ENCODE measurements at regions not wholly inside any gene's neighbourhood (a gene's known extent, or its start where the extent isn't known, plus 50 kb on each side); places are given as distances from the start of the nearest gene placed in this dataset.

DNA sequence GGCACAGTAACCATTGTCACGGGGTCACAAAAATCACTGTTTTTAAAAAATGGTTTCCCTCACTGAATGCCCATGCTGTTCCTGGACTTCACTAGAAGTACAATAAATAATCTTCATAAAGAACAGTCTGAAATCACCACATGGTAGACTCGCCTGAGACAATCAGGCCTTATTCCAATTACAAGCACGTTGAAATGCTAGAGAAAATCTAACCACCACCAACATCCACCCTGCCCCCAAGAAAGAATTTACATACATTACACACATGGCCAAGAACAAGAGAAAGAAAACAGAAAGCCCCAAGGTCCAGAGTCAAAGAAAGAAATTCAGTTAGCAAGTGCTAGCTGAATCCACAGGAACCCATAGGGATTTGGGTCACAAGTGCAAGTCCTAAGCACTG, 107.0 kb upstream of the ERG start:
- H3K36me3 ChIP-seq (ENCODE audit: control insufficient read depth in 2 of 2, insufficient read depth in 1 of 2, low read length in 2 of 2): no peaks in the 10 kb centered on the region
- no peak overlapping the region for H3K4me3 ChIP-seq (ENCODE audit: low read depth, low read length)
- ChIA-PET POLR2A (no interaction called here), CTCF (interaction anchor here (1.0 kb wide), 1 partner anchor 9 kb away, joined by 3 read pairs; no protein-coding TSS in a partner anchor)
- TF ChIP-seq ZNF747 (tag by site-specific recombination; IDR thresholded peaks at IDR 0.05) (no peak), ZNF707 (tag by site-specific recombination; IDR thresholded peaks at IDR 0.05) (no peak), ZFP3 (tag by site-specific recombination; IDR thresholded peaks at IDR 0.05; ENCODE audit: low read depth) (no peak), ZNF184 (tag by site-specific recombination; IDR thresholded peaks at IDR 0.05) (no peak), ZNF354C (tag by site-specific recombination; IDR thresholded peaks at IDR 0.05; ENCODE audit: borderline replicate concordance, low read depth) (no peak), ZNF621 (tag by site-specific recombination; IDR thresholded peaks at IDR 0.05) (no peak), ZNF48 (tag by site-specific recombination; IDR thresholded peaks at IDR 0.05) (no peak), SALL2 (tag by site-specific recombination; IDR thresholded peaks at IDR 0.05; ENCODE audit: borderline replicate concordance) (no peak), GLIS1 (tag by site-specific recombination; IDR thresholded peaks at IDR 0.05) (no peak), ZNF791 (tag by site-specific recombination; IDR thresholded peaks at IDR 0.05) (no peak)
- TF ChIP-seq, protein P1, sequence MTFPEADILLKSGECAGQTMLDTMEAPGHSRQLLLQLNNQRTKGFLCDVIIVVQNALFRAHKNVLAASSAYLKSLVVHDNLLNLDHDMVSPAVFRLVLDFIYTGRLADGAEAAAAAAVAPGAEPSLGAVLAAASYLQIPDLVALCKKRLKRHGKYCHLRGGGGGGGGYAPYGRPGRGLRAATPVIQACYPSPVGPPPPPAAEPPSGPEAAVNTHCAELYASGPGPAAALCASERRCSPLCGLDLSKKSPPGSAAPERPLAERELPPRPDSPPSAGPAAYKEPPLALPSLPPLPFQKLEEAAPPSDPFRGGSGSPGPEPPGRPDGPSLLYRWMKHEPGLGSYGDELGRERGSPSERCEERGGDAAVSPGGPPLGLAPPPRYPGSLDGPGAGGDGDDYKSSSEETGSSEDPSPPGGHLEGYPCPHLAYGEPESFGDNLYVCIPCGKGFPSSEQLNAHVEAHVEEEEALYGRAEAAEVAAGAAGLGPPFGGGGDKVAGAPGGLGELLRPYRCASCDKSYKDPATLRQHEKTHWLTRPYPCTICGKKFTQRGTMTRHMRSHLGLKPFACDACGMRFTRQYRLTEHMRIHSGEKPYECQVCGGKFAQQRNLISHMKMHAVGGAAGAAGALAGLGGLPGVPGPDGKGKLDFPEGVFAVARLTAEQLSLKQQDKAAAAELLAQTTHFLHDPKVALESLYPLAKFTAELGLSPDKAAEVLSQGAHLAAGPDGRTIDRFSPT (tag by site-specific recombination; IDR thresholded peaks at IDR 0.05): no peak
- TF ChIP-seq, protein P2, sequence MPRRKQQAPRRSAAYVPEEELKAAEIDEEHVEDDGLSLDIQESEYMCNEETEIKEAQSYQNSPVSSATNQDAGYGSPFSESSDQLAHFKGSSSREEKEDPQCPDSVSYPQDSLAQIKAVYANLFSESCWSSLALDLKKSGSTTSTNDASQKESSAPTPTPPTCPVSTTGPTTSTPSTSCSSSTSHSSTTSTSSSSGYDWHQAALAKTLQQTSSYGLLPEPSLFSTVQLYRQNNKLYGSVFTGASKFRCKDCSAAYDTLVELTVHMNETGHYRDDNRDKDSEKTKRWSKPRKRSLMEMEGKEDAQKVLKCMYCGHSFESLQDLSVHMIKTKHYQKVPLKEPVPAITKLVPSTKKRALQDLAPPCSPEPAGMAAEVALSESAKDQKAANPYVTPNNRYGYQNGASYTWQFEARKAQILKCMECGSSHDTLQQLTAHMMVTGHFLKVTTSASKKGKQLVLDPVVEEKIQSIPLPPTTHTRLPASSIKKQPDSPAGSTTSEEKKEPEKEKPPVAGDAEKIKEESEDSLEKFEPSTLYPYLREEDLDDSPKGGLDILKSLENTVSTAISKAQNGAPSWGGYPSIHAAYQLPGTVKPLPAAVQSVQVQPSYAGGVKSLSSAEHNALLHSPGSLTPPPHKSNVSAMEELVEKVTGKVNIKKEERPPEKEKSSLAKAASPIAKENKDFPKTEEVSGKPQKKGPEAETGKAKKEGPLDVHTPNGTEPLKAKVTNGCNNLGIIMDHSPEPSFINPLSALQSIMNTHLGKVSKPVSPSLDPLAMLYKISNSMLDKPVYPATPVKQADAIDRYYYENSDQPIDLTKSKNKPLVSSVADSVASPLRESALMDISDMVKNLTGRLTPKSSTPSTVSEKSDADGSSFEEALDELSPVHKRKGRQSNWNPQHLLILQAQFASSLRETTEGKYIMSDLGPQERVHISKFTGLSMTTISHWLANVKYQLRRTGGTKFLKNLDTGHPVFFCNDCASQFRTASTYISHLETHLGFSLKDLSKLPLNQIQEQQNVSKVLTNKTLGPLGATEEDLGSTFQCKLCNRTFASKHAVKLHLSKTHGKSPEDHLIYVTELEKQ (tag by site-specific recombination; IDR thresholded peaks at IDR 0.05; ENCODE audit: borderline replicate concordance): no peak
- no peaks in the 10 kb centered on the region for H3K4me1 ChIP-seq (ENCODE audit: control insufficient read depth, insufficient read depth, low read length)
- H3K27ac ChIP-seq (ENCODE audit: extremely low read depth, low read depth, low read length): no peak overlapping the region
- no peaks in the 10 kb centered on the region for H3K9me3 ChIP-seq (ENCODE audit: control insufficient read depth, insufficient read depth, low read depth, low read length)

DNA sequence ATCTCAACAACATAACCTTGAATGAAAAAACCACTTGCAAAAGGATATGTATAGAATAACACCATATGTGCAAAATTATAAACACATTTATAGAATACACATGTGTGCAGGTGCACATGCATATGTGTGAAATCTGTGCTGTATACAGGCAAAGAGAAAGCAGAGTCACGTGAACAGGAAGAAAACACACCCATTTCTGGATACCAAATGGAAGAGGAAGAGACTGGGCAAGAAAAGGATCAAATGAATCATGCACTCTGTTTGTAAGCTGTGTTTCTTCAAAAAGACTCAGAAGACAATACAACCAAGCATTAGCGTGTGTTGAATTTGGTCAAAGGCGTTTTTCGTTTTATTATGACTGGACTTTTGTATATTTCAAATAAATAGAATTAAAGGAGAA, 111.3 kb upstream of the ERG start:
- ChIA-PET POLR2A (no interaction called here), CTCF (no interaction called here)
- H3K27ac ChIP-seq (ENCODE audit: extremely low read depth, low read depth, low read length): no peak overlapping the region
- TF ChIP-seq, protein P3, sequence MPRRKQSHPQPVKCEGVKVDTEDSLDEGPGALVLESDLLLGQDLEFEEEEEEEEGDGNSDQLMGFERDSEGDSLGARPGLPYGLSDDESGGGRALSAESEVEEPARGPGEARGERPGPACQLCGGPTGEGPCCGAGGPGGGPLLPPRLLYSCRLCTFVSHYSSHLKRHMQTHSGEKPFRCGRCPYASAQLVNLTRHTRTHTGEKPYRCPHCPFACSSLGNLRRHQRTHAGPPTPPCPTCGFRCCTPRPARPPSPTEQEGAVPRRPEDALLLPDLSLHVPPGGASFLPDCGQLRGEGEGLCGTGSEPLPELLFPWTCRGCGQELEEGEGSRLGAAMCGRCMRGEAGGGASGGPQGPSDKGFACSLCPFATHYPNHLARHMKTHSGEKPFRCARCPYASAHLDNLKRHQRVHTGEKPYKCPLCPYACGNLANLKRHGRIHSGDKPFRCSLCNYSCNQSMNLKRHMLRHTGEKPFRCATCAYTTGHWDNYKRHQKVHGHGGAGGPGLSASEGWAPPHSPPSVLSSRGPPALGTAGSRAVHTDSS (tag by site-specific recombination; IDR thresholded peaks at IDR 0.05): no peak
- no peak for TF ChIP-seq ZSCAN30 (tag by site-specific recombination; IDR thresholded peaks at IDR 0.05)
- TF ChIP-seq ZNF404 (tag by site-specific recombination; IDR thresholded peaks at IDR 0.05): no peak
- TF ChIP-seq, protein P4, sequence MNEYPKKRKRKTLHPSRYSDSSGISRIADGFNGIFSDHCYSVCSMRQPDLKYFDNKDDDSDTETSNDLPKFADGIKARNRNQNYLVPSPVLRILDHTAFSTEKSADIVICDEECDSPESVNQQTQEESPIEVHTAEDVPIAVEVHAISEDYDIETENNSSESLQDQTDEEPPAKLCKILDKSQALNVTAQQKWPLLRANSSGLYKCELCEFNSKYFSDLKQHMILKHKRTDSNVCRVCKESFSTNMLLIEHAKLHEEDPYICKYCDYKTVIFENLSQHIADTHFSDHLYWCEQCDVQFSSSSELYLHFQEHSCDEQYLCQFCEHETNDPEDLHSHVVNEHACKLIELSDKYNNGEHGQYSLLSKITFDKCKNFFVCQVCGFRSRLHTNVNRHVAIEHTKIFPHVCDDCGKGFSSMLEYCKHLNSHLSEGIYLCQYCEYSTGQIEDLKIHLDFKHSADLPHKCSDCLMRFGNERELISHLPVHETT (tag by site-specific recombination; IDR thresholded peaks at IDR 0.05): no peak
- no peak for TF ChIP-seq ZNF433 (tag by site-specific recombination; IDR thresholded peaks at IDR 0.05; ENCODE audit: low read depth)
- TF ChIP-seq, protein P5, sequence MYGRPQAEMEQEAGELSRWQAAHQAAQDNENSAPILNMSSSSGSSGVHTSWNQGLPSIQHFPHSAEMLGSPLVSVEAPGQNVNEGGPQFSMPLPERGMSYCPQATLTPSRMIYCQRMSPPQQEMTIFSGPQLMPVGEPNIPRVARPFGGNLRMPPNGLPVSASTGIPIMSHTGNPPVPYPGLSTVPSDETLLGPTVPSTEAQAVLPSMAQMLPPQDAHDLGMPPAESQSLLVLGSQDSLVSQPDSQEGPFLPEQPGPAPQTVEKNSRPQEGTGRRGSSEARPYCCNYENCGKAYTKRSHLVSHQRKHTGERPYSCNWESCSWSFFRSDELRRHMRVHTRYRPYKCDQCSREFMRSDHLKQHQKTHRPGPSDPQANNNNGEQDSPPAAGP (tag by site-specific recombination; IDR thresholded peaks at IDR 0.05): no peak
- TF ChIP-seq OSR2 (tag by site-specific recombination; IDR thresholded peaks at IDR 0.05): no peak
- no peak for TF ChIP-seq KLF7 (tag by site-specific recombination; IDR thresholded peaks at IDR 0.05; ENCODE audit: borderline replicate concordance)
- TF ChIP-seq KLF16 (tag by site-specific recombination; IDR thresholded peaks at IDR 0.05): no peak
- TF ChIP-seq ZNF133 (tag by site-specific recombination; IDR thresholded peaks at IDR 0.05): no peak
- no peak for TF ChIP-seq ZNF366 (tag by site-specific recombination; conservative IDR thresholded peaks at IDR 0.05)
- no peak for TF ChIP-seq ZNF23 (tag by site-specific recombination; IDR thresholded peaks at IDR 0.05; ENCODE audit: borderline replicate concordance)
- TF ChIP-seq KLF9 (tag by site-specific recombination; IDR thresholded peaks at IDR 0.05; ENCODE audit: low read depth): no peak
- TF ChIP-seq ZNF777 (tag by site-specific recombination; IDR thresholded peaks at IDR 0.05; ENCODE audit: borderline replicate concordance): no peak
- TF ChIP-seq MYNN (tag by site-specific recombination; IDR thresholded peaks at IDR 0.05; ENCODE audit: borderline replicate concordance): no peak
- no peak for TF ChIP-seq ZNF626 (tag by site-specific recombination; IDR thresholded peaks at IDR 0.05)

More for the DNA sequence above, 111.3 kb upstream of the ERG start:
- no peak overlapping the region for H3K4me3 ChIP-seq (ENCODE audit: low read depth, low read length)
- no peaks in the 10 kb centered on the region for H3K4me1 ChIP-seq (ENCODE audit: control insufficient read depth, insufficient read depth, low read length)
- no peaks in the 10 kb centered on the region for H3K36me3 ChIP-seq (ENCODE audit: control insufficient read depth in 2 of 2, insufficient read depth in 1 of 2, low read length in 2 of 2)
- no peaks in the 10 kb centered on the region for H3K9me3 ChIP-seq (ENCODE audit: control insufficient read depth, insufficient read depth, low read depth, low read length)
